D721Med (cell line): ENCODE measurements at regions not wholly inside any gene's neighbourhood (a gene's known extent, or its start where the extent isn't known, plus 50 kb on each side); places are given as distances from the start of the nearest gene placed in this dataset.
A peak's percentile ranks its signal among the peaks of the same experiment; 100 is the strongest.
"Not testable (repeated sequence)": the region's sequence is repeated elsewhere in the genome, so short reads cannot be mapped to it uniquely, and the experiment has no call there.

Experiments used
- DNase-seq: peaks from one replicate; pipeline ENCODE4 v3.0.0; 2011; ENCODE audit warnings: low spot score; ENCODE audit not compliant: insufficient read length
- FAIRE-seq: peaks from 2 replicates; lab custom pipeline; 2011; peaks lifted over from hg19 to GRCh38; lab: Jason Lieb, UNC
- TF ChIP-seq, protein P1 (sequence below): IDR thresholded peaks from 2 replicates; pipeline ENCODE4 v1.5.1; 2012; ENCODE audit warnings: mild to moderate bottlenecking, control low read depth; ENCODE audit not compliant: insufficient read depth; ENCODE audit errors: missing control alignments

DNA sequence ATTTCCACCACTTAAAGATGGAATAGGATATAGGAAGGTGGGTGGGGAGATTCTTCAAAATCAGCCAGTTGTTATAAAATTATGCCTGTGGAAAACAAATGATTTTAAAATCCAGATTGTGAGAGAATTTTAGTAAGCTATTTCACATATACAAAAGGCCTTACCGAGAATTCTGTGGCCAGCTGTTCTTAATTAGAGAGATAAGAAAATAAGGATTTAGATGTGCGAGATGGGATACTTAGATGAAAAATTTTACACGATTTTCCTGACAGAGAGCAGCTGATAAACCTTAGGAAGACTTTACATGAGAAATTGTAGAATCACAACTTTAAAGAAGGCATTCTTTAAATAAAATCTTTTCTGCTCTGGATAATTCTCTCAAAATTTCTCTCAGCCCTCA is 94.5 kb upstream of the IQCM start:
- DNase-seq (no peak), FAIRE-seq (no peak)
- TF ChIP-seq, protein P1, sequence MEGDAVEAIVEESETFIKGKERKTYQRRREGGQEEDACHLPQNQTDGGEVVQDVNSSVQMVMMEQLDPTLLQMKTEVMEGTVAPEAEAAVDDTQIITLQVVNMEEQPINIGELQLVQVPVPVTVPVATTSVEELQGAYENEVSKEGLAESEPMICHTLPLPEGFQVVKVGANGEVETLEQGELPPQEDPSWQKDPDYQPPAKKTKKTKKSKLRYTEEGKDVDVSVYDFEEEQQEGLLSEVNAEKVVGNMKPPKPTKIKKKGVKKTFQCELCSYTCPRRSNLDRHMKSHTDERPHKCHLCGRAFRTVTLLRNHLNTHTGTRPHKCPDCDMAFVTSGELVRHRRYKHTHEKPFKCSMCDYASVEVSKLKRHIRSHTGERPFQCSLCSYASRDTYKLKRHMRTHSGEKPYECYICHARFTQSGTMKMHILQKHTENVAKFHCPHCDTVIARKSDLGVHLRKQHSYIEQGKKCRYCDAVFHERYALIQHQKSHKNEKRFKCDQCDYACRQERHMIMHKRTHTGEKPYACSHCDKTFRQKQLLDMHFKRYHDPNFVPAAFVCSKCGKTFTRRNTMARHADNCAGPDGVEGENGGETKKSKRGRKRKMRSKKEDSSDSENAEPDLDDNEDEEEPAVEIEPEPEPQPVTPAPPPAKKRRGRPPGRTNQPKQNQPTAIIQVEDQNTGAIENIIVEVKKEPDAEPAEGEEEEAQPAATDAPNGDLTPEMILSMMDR, result no peak

DNA sequence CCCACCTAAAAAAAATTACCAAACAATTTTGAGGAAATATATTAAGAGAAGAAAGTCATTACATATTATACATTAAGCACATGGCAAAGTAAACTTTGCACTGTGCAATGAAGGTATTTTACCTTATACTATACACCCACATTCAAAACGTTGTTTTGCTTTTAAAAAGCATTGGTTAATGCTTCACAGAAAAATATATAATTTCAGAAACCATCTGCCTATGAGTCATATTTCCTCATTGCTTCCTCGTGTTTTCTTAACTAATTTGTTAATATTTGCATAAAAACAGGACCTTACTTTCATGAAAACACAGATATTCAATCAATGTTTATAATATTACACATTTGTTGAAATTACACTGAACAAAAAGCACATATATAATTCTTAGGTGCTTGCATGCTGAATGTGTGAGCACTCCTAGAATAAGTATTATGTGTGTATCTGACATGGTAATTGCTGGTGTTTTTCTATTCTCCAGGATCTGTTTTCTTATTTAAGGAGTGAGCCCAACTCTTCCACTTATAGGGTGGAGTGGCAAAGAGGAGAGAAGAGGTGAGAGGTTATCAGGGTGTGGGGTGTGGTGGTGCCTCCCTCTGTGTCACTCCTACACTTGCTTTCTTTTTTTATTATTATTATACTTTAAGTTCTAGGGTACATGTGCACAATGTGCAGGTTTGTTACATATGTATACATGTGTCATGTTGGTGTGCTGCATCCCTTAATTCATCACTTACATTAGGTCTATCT is 95.1 kb upstream of the IQCM start:
- DNase-seq (no peak), FAIRE-seq (no peak)
- TF ChIP-seq, protein P1, result no peak

DNA sequence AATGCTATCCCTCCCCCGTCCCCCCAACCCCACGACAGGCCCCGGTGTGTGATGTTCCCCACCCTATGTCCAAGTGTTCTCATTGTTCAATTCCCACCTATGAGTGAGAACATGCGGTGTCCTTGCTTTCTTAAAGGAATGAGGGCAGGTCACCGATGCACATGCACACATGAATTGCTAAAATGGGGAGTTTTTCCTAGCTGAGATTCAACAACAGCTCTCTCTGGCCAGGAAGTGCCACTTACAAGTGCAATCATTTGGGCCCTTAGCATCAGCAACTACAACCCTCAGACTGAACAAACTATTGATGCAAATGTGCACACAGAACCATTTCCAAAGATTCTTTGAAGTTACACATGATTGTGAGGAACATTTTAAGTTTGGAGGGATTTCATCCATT is 95.7 kb upstream of the IQCM start:
- DNase-seq (no peak), FAIRE-seq (no peak)
- TF ChIP-seq, protein P1, result no peak

DNA sequence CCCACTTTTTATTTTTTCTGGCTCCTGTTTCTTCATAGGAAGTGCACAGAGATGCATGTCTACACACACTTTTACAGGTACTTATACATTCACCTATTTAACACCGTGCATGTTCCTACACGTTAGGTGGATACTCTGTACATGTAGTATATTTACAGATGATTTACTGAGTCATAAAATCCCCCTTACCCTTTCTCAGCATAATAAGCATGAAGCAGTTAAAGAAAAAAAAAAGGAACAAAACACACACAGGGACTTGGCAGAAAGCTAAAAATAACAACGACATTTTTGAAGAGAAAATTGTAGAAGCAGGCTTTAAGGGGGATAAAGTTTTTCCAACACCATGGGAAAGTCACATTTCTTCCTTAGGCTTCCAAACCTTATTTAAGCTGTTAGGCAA is 96.4 kb upstream of the IQCM start:
- TF ChIP-seq, protein P1, result no peak
- no peak for FAIRE-seq
- DNase-seq, result no peak

DNA sequence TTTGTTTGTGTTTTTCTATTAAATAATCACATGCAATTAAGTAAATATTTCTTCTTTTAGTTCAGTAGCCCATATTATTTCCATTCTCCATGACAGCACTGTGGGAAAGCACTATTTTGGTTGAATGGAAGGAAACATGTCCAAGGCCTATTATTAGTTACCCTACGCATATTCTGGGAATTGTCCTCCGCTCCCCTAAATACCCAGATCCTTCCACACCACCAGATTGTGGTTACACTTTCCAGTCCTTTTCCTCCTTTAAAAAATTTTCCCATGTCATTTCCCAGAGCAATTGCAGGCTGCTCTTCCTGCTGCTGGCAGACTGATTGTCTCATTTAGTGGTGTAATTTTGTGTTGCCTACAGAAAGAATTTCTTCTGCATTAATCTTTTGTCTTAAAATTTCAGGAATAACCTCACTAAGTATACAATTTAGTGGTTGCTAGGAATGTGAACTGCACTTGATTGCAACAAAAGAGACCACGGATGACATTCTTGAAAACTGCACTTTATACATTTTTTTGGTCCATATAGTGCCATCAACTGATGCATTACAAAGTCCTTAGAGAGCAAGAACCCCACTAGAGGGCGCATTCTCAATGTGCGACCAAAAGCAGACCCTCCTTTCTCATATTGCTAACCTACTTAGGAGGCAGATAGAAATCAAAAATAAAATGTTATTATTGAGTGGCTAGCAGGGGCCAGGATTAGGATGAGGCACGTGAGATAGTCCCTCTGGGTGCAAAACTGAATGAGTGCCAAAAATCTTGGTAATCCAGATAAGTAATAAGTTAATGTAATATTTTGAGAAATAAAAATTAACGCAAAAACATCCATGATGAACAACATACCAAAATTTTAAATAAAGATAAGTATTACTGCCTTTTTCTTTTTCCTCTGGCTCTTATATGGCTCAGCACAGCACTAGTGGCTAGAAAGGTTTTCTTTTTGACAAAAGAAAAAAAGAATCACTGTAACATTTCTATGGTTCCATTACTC is 98.8 kb upstream of the IQCM start:
- DNase-seq, result peak; percentile 40
- TF ChIP-seq, protein P1, result peak; percentile 83
- peak; percentile 60 for FAIRE-seq

DNA sequence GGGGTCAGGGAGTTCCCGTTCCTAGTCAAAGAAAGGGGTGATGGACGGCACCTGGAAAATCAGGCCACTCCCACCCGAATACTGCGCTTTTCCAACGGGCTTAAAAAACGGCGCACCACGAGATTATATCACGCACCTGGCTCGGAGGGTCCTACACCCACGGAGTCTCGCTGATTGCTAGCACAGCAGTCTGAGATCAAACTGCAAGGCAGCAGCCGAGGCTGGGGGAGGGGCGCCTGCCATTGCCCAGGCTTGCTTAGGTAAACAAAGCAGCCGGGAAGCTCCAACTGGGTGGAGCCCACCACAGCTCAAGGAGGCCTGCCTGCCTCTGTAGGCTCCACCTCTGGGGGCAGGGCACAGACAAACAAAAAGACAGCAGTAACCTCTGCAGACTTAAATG is 100.1 kb upstream of the IQCM start:
- FAIRE-seq, DNase-seq: not testable (repeated sequence)

DNA sequence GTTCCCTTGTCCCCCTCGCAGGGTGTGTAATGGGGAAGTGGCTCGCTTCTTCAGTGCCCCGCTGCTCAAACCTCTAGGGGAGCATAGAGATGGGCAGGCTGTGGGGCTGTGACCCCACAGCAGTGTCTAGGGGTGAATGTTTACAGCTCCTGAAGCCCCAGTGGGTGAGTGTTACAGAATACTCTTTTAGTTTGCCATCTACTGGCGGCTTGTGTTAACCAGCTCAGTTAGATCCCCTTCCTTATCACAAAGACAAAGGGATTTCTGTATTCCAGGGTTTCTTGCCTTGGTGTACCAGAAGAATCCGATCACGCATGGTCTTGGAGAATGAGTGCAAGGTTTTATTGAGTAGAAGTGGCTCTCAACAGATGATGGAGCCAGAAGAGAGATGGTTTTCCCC is 108.1 kb upstream of the IQCM start:
- DNase-seq (no peak), FAIRE-seq (no peak)
- TF ChIP-seq, protein P1, result no peak
